ENCODE measurements at regions not wholly inside any gene's neighbourhood (a gene's known extent, or its start where the extent isn't known, plus 50 kb on each side); places are given as distances from the start of the nearest gene placed in this dataset.
A peak's percentile ranks its signal among the peaks of the same experiment; 100 is the strongest.

DNA sequence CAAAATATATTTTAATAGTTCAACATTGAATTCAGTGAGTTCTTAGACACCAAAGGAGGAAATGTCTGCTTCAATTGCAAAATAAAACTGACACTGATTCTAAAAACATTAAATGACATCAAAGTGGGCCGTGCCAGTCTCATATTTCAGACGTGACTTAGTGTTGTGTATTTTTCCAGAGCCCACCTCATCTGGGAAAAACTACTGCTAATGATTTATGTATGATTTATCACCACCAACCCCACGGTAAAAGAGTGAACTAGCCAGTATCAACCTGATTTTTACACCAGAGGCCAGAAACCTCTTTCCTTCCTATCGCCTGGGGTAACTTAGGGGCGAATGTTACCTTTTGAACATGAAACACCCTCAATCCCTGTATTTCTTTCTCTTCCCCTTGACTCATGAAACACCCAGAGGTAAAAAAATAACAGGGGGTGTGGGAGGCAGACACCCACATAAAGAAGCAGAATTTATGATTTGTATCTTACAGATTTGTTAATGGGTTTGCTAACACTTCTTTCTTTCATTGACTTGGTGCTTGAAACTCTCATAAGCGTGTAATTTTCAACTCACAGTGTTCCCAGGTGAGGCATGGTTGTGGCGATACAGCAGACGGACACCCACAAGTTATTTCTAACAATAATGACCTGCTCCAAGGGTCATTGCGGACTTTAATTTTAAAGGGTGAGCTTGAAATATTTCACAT, 56.4 kb upstream of the FANCC start:
- H3K27ac ChIP-seq = no peak overlapping the region
- no peak for TF ChIP-seq POLR2AphosphoS5 (IDR thresholded peaks at IDR 0.05; ENCODE audit: borderline replicate concordance, low read depth, low read length)
- TF ChIP-seq FOXP2 (optimal IDR thresholded peaks at IDR 0.05; ENCODE audit: control extremely low read depth, extremely low read length, insufficient read depth) = no peak
- TF ChIP-seq EZH2 (IDR thresholded peaks at IDR 0.05) = no peak
- H3K9me3 ChIP-seq (ENCODE audit: low read depth, low read length) = no peaks in the 10 kb centered on the region
- no peak for DNase-seq (ENCODE audit: low read depth, low spot score)
- H3K4me3 ChIP-seq = no peak overlapping the region
- no peaks in the 10 kb centered on the region for H3K36me3 ChIP-seq (ENCODE audit: insufficient read depth, low read length)
- peak overlapping the region; percentile 17 for H3K9ac ChIP-seq (ENCODE audit: insufficient read length)

DNA sequence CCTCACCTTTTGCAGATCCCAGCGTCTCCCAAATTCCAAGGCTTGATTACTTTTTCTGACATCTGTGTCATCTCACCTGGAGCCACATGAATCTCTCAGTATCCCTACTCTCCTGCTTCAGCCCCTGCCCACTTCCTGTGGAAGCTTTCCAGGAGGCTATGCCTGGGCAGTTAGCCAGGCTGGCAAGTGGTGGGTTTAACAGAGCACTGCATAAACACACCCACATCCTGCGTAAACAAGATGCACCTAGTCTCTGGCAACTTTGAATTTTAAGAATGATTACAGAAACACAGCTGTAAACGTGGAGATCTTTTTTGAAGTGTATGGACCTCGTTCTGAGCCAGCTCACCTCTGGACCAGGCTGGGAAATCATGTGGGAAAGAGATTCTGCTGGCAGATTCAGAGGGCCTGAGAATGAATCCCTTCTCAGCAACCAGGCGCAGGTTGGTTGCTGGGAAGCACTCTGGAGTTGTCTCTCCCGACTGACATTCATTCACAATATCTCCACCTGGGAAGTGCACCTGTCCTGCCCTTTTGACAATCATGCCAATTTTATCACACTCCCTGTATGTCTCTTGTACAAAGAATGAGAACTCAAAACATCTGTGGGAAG, 55.7 kb upstream of the FANCC start:
- Histone ChIP-seq H3K36me3 (ENCODE audit: insufficient read depth, low read length) (no peaks in the 10 kb centered on the region), H3K27ac (no peak overlapping the region), H3K4me3 (no peak overlapping the region), H3K9me3 (ENCODE audit: low read depth, low read length) (no peaks in the 10 kb centered on the region), H3K9ac (ENCODE audit: insufficient read length) (peak overlapping the region; percentile 17)
- TF ChIP-seq FOXP2 (optimal IDR thresholded peaks at IDR 0.05; ENCODE audit: control extremely low read depth, extremely low read length, insufficient read depth) (no peak), EZH2 (IDR thresholded peaks at IDR 0.05) (no peak), POLR2AphosphoS5 (IDR thresholded peaks at IDR 0.05; ENCODE audit: borderline replicate concordance, low read depth, low read length) (no peak)
- no peak for DNase-seq (ENCODE audit: low read depth, low spot score)

DNA sequence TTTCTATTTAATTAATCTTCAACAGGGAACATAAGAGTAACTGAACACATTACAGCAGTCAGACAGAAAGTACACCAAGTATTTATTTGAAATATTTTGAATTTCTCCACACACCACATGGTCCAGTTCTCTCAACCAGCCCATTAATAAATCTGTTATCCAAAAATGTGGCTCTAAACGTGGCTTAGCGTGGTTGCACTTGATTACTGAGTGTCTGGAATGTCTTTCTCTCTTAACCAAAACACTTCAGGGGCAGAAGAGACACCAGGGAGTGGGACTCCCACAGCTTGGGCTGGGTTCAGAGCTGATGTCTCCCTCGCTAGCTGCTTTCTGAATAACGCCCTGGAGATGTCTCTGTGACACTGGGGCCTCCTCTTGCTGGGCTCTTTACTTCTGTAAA, 52.6 kb upstream of the FANCC start:
- Histone ChIP-seq H3K36me3 (ENCODE audit: insufficient read depth, low read length) (no peaks in the 10 kb centered on the region), H3K4me3 (no peak overlapping the region), H3K27ac (no peak overlapping the region), H3K9me3 (ENCODE audit: low read depth, low read length) (no peaks in the 10 kb centered on the region), H3K9ac (ENCODE audit: insufficient read length) (no peak overlapping the region)
- no peak for DNase-seq (ENCODE audit: low read depth, low spot score)
- TF ChIP-seq FOXP2 (optimal IDR thresholded peaks at IDR 0.05; ENCODE audit: control extremely low read depth, extremely low read length, insufficient read depth) (no peak), EZH2 (IDR thresholded peaks at IDR 0.05) (no peak), POLR2AphosphoS5 (IDR thresholded peaks at IDR 0.05; ENCODE audit: borderline replicate concordance, low read depth, low read length) (no peak)

DNA sequence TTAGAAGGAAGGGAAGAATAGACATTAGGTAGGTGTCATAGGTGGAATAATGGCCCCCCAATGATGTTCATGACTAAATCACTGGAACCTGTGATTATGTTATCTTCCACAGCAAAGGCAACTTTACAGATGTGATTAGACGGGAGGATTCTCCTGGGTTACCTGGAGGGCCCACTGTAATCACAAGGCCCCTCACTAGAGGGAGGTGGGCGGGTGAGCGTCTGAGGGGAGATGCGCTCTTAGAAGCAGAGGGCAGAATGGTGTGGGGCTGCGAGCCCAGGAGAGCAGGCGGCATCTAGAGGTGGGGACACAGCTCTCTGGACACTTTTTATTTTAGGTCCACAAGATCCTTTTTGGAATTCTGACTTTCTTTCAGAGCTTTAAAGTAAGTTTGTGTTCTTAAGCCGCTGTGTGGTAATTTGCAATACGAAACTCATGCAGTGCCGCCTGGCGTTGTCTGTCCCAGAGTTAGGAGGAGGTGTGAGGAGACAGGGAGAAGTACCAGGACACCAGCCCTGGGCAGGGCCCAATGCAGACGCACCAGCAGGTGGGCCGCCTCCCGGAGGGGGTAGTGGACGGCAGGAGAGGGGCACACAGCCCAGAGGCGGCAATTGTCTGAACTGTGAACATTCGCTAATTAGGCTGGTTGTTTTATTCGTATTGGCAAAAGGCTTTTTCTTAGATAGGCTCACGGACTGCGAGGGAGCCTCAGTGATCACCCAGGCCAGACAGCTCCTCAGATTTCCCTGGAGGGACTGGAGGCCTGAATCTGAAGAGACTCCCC, 51.1 kb upstream of the FANCC start:
- no peaks in the 10 kb centered on the region for H3K36me3 ChIP-seq (ENCODE audit: insufficient read depth, low read length)
- TF ChIP-seq POLR2AphosphoS5 (IDR thresholded peaks at IDR 0.05; ENCODE audit: borderline replicate concordance, low read depth, low read length) (no peak), EZH2 (IDR thresholded peaks at IDR 0.05) (no peak), FOXP2 (optimal IDR thresholded peaks at IDR 0.05; ENCODE audit: control extremely low read depth, extremely low read length, insufficient read depth) (no peak)
- H3K9ac ChIP-seq (ENCODE audit: insufficient read length) = no peak overlapping the region
- no peak overlapping the region for H3K27ac ChIP-seq
- H3K4me3 ChIP-seq = no peak overlapping the region
- no peak for DNase-seq (ENCODE audit: low read depth, low spot score)
- H3K9me3 ChIP-seq (ENCODE audit: low read depth, low read length) = no peaks in the 10 kb centered on the region

All from SK-N-MC (cell line).